ENCODE measurements at regions not wholly inside any gene's neighbourhood (a gene's known extent, or its start where the extent isn't known, plus 50 kb on each side); places are given as distances from the start of the nearest gene placed in this dataset.

DNA sequence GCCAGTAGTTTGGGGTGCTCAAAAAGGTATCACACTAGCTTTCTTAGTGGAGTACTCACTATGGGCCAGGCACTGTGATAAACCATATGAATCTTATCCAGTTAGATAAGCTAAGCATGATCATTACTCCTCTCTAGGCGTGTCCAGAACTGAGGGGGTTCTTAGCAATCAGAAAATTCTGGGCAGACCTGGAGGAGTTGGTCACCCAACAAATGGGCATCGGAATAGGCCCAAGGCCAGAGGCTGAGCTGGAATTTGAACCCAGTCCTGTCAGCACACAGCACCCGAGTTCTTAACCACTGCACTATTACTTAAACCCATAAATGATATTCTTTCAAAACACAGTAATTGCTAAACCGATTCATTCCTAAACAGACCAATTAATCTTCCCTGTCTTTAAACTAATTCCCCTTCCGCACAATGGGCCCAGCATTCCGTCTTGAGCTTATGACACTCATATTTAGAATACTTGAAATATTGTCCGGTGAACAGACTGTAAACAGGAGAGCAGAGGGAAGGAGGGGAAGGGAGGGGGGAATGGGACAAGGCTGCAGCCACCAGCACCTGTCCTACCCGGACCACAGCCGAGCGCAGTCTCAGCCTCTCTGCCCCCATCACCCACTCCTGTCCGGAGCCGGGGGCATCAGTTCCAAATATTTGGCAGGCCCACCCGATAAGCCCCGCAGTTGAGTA lies 113.0 kb upstream of the GADD45A start:
- Histone ChIP-seq H3K9me3 (ENCODE audit: low read depth) (no peaks in the 10 kb centered on the region), H3K4me3 (no peak overlapping the region), H3K27ac (no peak overlapping the region), H3K4me1 (ENCODE audit: low read depth) (no peaks in the 10 kb centered on the region), H3K36me3 (no peaks in the 10 kb centered on the region), H3K27me3 (no peaks in the 10 kb centered on the region)
- DNase-seq (ENCODE audit: low read depth in 1 of 2, low spot score in 1 of 2): no peak
- TF ChIP-seq, protein P1, sequence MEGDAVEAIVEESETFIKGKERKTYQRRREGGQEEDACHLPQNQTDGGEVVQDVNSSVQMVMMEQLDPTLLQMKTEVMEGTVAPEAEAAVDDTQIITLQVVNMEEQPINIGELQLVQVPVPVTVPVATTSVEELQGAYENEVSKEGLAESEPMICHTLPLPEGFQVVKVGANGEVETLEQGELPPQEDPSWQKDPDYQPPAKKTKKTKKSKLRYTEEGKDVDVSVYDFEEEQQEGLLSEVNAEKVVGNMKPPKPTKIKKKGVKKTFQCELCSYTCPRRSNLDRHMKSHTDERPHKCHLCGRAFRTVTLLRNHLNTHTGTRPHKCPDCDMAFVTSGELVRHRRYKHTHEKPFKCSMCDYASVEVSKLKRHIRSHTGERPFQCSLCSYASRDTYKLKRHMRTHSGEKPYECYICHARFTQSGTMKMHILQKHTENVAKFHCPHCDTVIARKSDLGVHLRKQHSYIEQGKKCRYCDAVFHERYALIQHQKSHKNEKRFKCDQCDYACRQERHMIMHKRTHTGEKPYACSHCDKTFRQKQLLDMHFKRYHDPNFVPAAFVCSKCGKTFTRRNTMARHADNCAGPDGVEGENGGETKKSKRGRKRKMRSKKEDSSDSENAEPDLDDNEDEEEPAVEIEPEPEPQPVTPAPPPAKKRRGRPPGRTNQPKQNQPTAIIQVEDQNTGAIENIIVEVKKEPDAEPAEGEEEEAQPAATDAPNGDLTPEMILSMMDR (IDR thresholded peaks at IDR 0.05; ENCODE audit: low read depth, low read length): no peak

DNA sequence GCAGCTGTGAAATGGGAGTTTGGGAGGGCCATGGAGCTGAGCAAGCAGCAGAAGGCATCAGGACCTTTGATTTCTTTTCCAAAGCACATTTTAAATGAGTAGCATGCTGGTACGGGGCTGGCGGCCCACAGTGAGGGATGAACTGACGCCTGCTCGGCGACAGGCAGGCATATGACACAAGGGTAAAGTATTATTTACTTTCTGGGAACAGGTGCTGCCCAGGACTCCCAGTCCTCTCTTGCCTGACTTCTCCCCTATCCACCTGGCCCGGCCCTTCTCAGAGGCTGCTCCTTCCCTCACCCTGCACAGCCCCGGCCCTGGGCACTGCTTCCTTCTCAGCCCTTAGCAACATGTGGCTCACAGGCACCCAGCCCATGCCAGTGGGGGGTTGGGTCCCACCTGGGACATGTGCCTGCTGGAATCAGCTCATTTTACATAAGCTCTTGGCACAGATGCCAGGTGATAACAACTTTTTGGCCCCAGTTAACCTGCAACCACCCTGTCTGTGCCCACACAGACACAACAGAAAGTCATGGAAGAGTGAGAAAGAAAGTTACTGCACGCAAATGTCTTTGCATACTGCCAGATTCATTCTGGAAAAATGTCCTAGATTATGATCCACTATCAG lies 112.3 kb upstream of the GADD45A start:
- DNase-seq (ENCODE audit: low read depth in 1 of 2, low spot score in 1 of 2): no peak
- no peaks in the 10 kb centered on the region for H3K27me3 ChIP-seq
- H3K4me3 ChIP-seq: no peak overlapping the region
- no peaks in the 10 kb centered on the region for H3K9me3 ChIP-seq (ENCODE audit: low read depth)
- H3K36me3 ChIP-seq: no peaks in the 10 kb centered on the region
- H3K27ac ChIP-seq: no peak overlapping the region
- TF ChIP-seq, protein P1 (IDR thresholded peaks at IDR 0.05; ENCODE audit: low read depth, low read length): no peak
- no peaks in the 10 kb centered on the region for H3K4me1 ChIP-seq (ENCODE audit: low read depth)

GRCh38 chr1:67573311-67573872 lies 111.6 kb upstream of the GADD45A start:
- TF ChIP-seq, protein P1 (IDR thresholded peaks at IDR 0.05; ENCODE audit: low read depth, low read length): no peak
- H3K27ac ChIP-seq: no peak overlapping the region
- no peak for DNase-seq (ENCODE audit: low read depth in 1 of 2, low spot score in 1 of 2)
- no peaks in the 10 kb centered on the region for H3K4me1 ChIP-seq (ENCODE audit: low read depth)
- no peaks in the 10 kb centered on the region for H3K9me3 ChIP-seq (ENCODE audit: low read depth)
- no peaks in the 10 kb centered on the region for H3K27me3 ChIP-seq
- H3K4me3 ChIP-seq: no peak overlapping the region
- no peaks in the 10 kb centered on the region for H3K36me3 ChIP-seq

DNA sequence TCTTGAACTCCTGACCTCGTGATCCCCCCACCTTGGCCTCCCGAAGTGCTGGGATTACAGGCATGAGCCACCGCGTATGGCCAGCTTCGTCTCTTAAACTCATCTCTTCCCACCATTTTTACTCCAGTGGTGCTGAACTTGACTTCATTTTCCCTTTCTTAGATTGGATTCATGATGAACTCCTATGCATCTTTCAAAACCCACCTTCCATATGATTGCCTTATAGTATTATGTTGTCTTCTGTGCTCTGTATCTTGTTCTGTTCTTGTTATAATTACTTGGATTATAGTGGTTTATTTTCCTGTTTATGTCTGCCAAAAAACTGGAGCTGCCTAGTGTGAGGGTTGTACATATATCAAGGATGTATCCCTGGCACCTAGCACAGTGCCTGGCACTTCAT lies 110.8 kb upstream of the GADD45A start:
- no peak overlapping the region for H3K27ac ChIP-seq
- TF ChIP-seq, protein P1 (IDR thresholded peaks at IDR 0.05; ENCODE audit: low read depth, low read length): no peak
- no peaks in the 10 kb centered on the region for H3K27me3 ChIP-seq
- H3K9me3 ChIP-seq (ENCODE audit: low read depth): no peaks in the 10 kb centered on the region
- H3K4me1 ChIP-seq (ENCODE audit: low read depth): no peaks in the 10 kb centered on the region
- no peaks in the 10 kb centered on the region for H3K36me3 ChIP-seq
- no peak for DNase-seq (ENCODE audit: low read depth in 1 of 2, low spot score in 1 of 2)
- no peak overlapping the region for H3K4me3 ChIP-seq

DNA sequence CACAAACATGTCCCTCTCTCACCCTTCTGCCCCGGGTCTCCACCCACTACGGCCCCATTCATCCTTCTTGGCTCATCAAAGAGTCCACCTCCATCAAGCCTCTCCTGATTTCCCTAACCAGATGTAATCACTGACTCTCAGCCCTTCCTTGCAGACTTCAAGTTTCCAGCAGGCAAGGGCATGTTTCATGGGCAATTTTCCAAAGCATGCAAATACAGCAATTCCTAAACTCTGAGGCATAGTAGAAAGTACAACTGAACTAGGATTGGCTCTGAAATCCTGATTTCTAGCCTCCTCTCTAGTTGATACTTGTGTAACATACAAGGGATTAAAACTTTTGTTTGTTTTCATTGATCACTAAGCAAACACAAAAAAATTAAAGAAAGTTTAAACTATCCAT lies 109.1 kb upstream of the GADD45A start:
- Histone ChIP-seq H3K4me1 (ENCODE audit: low read depth) (no peaks in the 10 kb centered on the region), H3K9me3 (ENCODE audit: low read depth) (no peaks in the 10 kb centered on the region), H3K4me3 (no peak overlapping the region), H3K27ac (no peak overlapping the region), H3K36me3 (no peaks in the 10 kb centered on the region), H3K27me3 (no peaks in the 10 kb centered on the region)
- DNase-seq (ENCODE audit: low read depth in 1 of 2, low spot score in 1 of 2): peak in 1 of 2 donors; percentile 86
- TF ChIP-seq, protein P1 (IDR thresholded peaks at IDR 0.05; ENCODE audit: low read depth, low read length): no peak
